CD14-positive monocyte (primary cell): ENCODE measurements at regions not wholly inside any gene's neighbourhood (a gene's known extent, or its start where the extent isn't known, plus 50 kb on each side); places are given as distances from the start of the nearest gene placed in this dataset.

Experiments used
- DNase-seq, 3 donors: peaks; one replicate each; pipeline ENCODE4 v3.0.0-alpha.2; 2011 to 2022
- H2AFZ ChIP-seq: 2 replicates; pipeline ENCODE4 v1.6.0; 2012; ENCODE audit warnings: mild to moderate bottlenecking, low read depth, low read length, inconsistent platforms; ENCODE audit not compliant: insufficient read depth, poor library complexity, severe bottlenecking
- H3K27ac ChIP-seq, 2 donors: 1 replicate in 1 of 2; 2 replicates in 1 of 2; pipeline ENCODE4 v1.5.1; 2012 to 2013; ENCODE audit warnings: low read length in 2 of 2, control low read depth in 1 of 2, inconsistent platforms in 1 of 2, low read depth in 1 of 2, mild to moderate bottlenecking in 1 of 2
- H3K27me3 ChIP-seq, 2 donors: one replicate each; pipeline versions ENCODE4 v1.6.0 to v1.6.1; 2011 to 2013; ENCODE audit warnings: low read length in 2 of 2; ENCODE audit not compliant: control insufficient read depth in 2 of 2, insufficient read depth in 2 of 2
- H3K36me3 ChIP-seq, 2 donors: replicated peaks in 1 of 2; 1 replicate in 1 of 2; 2 replicates in 1 of 2; pipeline versions ENCODE4 v1.5.1 to v1.6.1; 2012 to 2013; ENCODE audit warnings: low read length in 2 of 2, control low read depth in 1 of 2, inconsistent platforms in 1 of 2, mild to moderate bottlenecking in 1 of 2; ENCODE audit not compliant: insufficient read depth in 2 of 2, control insufficient read depth in 1 of 2
- H3K4me1 ChIP-seq, 2 donors: 1 replicate in 1 of 2; 2 replicates in 1 of 2; pipeline versions ENCODE4 v1.5.1 to v1.6.1; 2012 to 2013; ENCODE audit warnings: low read length in 2 of 2, control low read depth in 1 of 2, inconsistent platforms in 1 of 2, mild to moderate bottlenecking in 1 of 2, moderate library complexity in 1 of 2; ENCODE audit not compliant: insufficient read depth in 2 of 2, control insufficient read depth in 1 of 2
- H3K4me2 ChIP-seq: replicated peaks from 2 replicates; pipeline ENCODE3; 2012; ENCODE audit warnings: low read length, moderate library complexity, mild to moderate bottlenecking; ENCODE audit not compliant: poor library complexity, severe bottlenecking; ENCODE audit errors: extremely low read depth
- H3K4me3 ChIP-seq, 3 experiments: fragments of 200-600 bp in 1 of 3; sonication (generic) in 1 of 3; replicated peaks in 1 of 3; 1 replicate in 2 of 3; 2 replicates in 1 of 3; pipeline ENCODE4 v1.5.1; 2011 to 2013; ENCODE audit warnings: low read length in 3 of 3, mild to moderate bottlenecking in 3 of 3, control low read depth in 2 of 3, low read depth in 2 of 3, inconsistent platforms in 1 of 3, moderate library complexity in 1 of 3
- H3K79me2 ChIP-seq: 2 replicates; pipeline ENCODE4 v1.6.0; 2012; ENCODE audit warnings: mild to moderate bottlenecking, control low read depth, inconsistent platforms, low read length, moderate library complexity; ENCODE audit not compliant: insufficient read depth
- H3K9ac ChIP-seq: 2 replicates; pipeline ENCODE4 v1.6.0; 2017; ENCODE audit warnings: low read length, mild to moderate bottlenecking; ENCODE audit not compliant: insufficient read depth, poor library complexity, severe bottlenecking
- H3K9me3 ChIP-seq, 2 donors: replicated peaks in 1 of 2; 1 replicate in 1 of 2; 2 replicates in 1 of 2; pipeline versions ENCODE4 v1.5.1 to v1.6.1; 2012 to 2013; ENCODE audit warnings: low read length in 2 of 2, control low read depth in 1 of 2; ENCODE audit not compliant: control insufficient read depth in 1 of 2, insufficient read depth in 1 of 2
- H4K20me1 ChIP-seq: 2 replicates; pipeline ENCODE4 v1.6.0; 2012; ENCODE audit warnings: mild to moderate bottlenecking, low read length, control low read depth, moderate library complexity; ENCODE audit not compliant: insufficient read depth
- H3K27ac Mint-ChIP-seq, 7 donors: one replicate each; pipeline ENCODE4 v1.8.0; 2020; ENCODE audit warnings: mild to moderate bottlenecking in 7 of 7, mixed read lengths in 7 of 7, moderate library complexity in 6 of 7, inconsistent platforms in 2 of 7
- H3K27me3 Mint-ChIP-seq, 3 donors: one replicate each; pipeline ENCODE4 v1.8.0; 2021 to 2022; ENCODE audit warnings: low read depth in 3 of 3, mild to moderate bottlenecking in 3 of 3, mixed read lengths in 3 of 3, moderate library complexity in 3 of 3, inconsistent platforms in 1 of 3
- H3K36me3 Mint-ChIP-seq, 2 donors: one replicate each; pipeline ENCODE4 v1.8.0; 2020; ENCODE audit warnings: mixed read lengths in 2 of 2, inconsistent platforms in 1 of 2, mild to moderate bottlenecking in 1 of 2
- H3K4me1 Mint-ChIP-seq: one replicate; pipeline ENCODE4 v1.8.0; 2020; ENCODE audit warnings: mild to moderate bottlenecking, mixed read lengths
- H3K4me3 Mint-ChIP-seq, 2 donors: one replicate each; pipeline ENCODE4 v1.8.0; 2020; ENCODE audit warnings: mild to moderate bottlenecking in 2 of 2, mixed read lengths in 2 of 2, moderate library complexity in 1 of 2
- H3K9me3 Mint-ChIP-seq, 7 donors: one replicate each; pipeline ENCODE4 v1.8.0; 2020 to 2022; ENCODE audit warnings: mixed read lengths in 7 of 7, mild to moderate bottlenecking in 6 of 7, moderate library complexity in 6 of 7, inconsistent platforms in 2 of 7
- WGBS: methylation state at CpG from one replicate; pipeline ENCODE4 v1.1.5; 2013; ENCODE audit warnings: missing lambda C conversion rate; ENCODE audit not compliant: insufficient coverage; 5-methylcytosine and 5-hydroxymethylcytosine counted together
- intact Hi-C, 2 donors: fragments of 100-400 bp; cut with micrococcal nuclease; formaldehyde crosslinking; loops; one replicate each; pipeline versions ENCODE4 v1.15.0 to v1.15.1; 2023
- TF ChIP-seq, protein P1 (sequence below): fragments of 200-600 bp; IDR thresholded peaks from one replicate; pipeline ENCODE4 v1.8.0; 2022; ENCODE audit warnings: antibody characterized with exemption, mild to moderate bottlenecking

- H2AFZ ChIP-seq, result no peak overlapping the region
- WGBS, result 73% methylated on average over 2 of the region's 4 CpGs
- no peaks in the 10 kb centered on the region for H3K9me3 Mint-ChIP-seq
These were observed 154.4 kb downstream of the TLR4 start for GRCh38 chr9:117858561-117858960.

GRCh38 chr9:117860849-117861248 lies 156.6 kb downstream of the TLR4 start:
- Histone ChIP-seq H4K20me1 (no peaks in the 10 kb centered on the region), H3K9ac (no peak overlapping the region), H3K79me2 (no peaks in the 10 kb centered on the region), H3K27ac (no peak overlapping the region), H3K4me2 (no peak overlapping the region), H3K9me3 (no peaks in the 10 kb centered on the region), H3K27me3 (peaks cover 2 to 4% of the 10 kb centered on the region in 2 donors), H3K4me3 (no peak overlapping the region), H2AFZ (no peak overlapping the region), H3K36me3 (no peaks in the 10 kb centered on the region), H3K4me1 (no peaks in the 10 kb centered on the region)
- Mint-ChIP-seq H3K9me3 (peaks cover 0 to 2% (median 0%) of the 10 kb centered on the region in 7 donors), H3K27ac (no peak overlapping the region), H3K27me3 (peaks cover 3 to 6% (median 4%) of the 10 kb centered on the region in 3 donors), H3K36me3 (no peaks in the 10 kb centered on the region), H3K4me3 (no peak overlapping the region), H3K4me1 (no peaks in the 10 kb centered on the region)
- WGBS, result 60% methylated on average over 1 of the region's 1 CpG
- TF ChIP-seq, protein P1, sequence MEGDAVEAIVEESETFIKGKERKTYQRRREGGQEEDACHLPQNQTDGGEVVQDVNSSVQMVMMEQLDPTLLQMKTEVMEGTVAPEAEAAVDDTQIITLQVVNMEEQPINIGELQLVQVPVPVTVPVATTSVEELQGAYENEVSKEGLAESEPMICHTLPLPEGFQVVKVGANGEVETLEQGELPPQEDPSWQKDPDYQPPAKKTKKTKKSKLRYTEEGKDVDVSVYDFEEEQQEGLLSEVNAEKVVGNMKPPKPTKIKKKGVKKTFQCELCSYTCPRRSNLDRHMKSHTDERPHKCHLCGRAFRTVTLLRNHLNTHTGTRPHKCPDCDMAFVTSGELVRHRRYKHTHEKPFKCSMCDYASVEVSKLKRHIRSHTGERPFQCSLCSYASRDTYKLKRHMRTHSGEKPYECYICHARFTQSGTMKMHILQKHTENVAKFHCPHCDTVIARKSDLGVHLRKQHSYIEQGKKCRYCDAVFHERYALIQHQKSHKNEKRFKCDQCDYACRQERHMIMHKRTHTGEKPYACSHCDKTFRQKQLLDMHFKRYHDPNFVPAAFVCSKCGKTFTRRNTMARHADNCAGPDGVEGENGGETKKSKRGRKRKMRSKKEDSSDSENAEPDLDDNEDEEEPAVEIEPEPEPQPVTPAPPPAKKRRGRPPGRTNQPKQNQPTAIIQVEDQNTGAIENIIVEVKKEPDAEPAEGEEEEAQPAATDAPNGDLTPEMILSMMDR, result no peak
- no peak for DNase-seq
- intact Hi-C loops, result no loop called here

More at GRCh38 chr9:117858561-117858960, 154.4 kb downstream of the TLR4 start:
- Histone ChIP-seq H3K4me1 (no peaks in the 10 kb centered on the region), H3K9ac (no peak overlapping the region), H3K36me3 (no peaks in the 10 kb centered on the region), H3K79me2 (no peaks in the 10 kb centered on the region), H3K4me3 (no peak overlapping the region), H3K27me3 (no peaks in the 10 kb centered on the region), H3K9me3 (no peaks in the 10 kb centered on the region), H4K20me1 (no peaks in the 10 kb centered on the region), H3K27ac (no peak overlapping the region), H3K4me2 (no peak overlapping the region)
- TF ChIP-seq, protein P1, result no peak
- no peaks in the 10 kb centered on the region for H3K36me3 Mint-ChIP-seq
- intact Hi-C loops, result no loop called here
- peaks cover 0 to 3% (median 2%) of the 10 kb centered on the region in 3 donors for H3K27me3 Mint-ChIP-seq
- H3K4me3 Mint-ChIP-seq, result no peak overlapping the region
- H3K27ac Mint-ChIP-seq, result peak overlapping the region in 1 of 7 donors; percentile 13
- no peaks in the 10 kb centered on the region for H3K4me1 Mint-ChIP-seq
- DNase-seq, result no peak
